ENCODE measurements at regions not wholly inside any gene's neighbourhood (a gene's known extent, or its start where the extent isn't known, plus 50 kb on each side); places are given as distances from the start of the nearest gene placed in this dataset.

DNA sequence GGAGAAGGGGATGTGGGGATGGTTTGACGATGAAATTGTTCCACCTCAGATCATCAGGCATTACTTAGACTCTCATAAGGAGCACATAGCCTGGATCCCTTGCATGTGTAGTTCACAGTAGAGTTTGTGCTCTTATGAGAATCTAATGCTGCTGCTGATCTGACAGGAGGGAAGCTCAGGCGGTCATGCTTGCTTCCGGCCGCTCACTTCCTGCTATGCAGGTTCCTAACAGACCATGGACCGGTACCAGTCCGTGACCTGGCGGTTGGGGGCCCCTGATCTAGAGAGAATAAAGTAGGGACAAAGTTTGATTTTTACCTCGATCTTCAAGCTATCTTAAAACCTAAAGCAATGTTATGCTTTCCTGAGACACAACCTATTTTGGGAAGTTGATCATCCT lies 373.8 kb upstream of the ARGLU1 start:
- TF ChIP-seq, protein P1, sequence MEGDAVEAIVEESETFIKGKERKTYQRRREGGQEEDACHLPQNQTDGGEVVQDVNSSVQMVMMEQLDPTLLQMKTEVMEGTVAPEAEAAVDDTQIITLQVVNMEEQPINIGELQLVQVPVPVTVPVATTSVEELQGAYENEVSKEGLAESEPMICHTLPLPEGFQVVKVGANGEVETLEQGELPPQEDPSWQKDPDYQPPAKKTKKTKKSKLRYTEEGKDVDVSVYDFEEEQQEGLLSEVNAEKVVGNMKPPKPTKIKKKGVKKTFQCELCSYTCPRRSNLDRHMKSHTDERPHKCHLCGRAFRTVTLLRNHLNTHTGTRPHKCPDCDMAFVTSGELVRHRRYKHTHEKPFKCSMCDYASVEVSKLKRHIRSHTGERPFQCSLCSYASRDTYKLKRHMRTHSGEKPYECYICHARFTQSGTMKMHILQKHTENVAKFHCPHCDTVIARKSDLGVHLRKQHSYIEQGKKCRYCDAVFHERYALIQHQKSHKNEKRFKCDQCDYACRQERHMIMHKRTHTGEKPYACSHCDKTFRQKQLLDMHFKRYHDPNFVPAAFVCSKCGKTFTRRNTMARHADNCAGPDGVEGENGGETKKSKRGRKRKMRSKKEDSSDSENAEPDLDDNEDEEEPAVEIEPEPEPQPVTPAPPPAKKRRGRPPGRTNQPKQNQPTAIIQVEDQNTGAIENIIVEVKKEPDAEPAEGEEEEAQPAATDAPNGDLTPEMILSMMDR (IDR thresholded peaks at IDR 0.05; ENCODE audit: insufficient read depth, low read length, poor library complexity, severe bottlenecking): no peak
- no peak for TF ChIP-seq EZH2phosphoT487 (conservative IDR thresholded peaks at IDR 0.05; ENCODE audit: low read length)

Measured in SU-DHL-6 (cell line).